ENCODE measurements at regions not wholly inside any gene's neighbourhood (a gene's known extent, or its start where the extent isn't known, plus 50 kb on each side); places are given as distances from the start of the nearest gene placed in this dataset.

DNA sequence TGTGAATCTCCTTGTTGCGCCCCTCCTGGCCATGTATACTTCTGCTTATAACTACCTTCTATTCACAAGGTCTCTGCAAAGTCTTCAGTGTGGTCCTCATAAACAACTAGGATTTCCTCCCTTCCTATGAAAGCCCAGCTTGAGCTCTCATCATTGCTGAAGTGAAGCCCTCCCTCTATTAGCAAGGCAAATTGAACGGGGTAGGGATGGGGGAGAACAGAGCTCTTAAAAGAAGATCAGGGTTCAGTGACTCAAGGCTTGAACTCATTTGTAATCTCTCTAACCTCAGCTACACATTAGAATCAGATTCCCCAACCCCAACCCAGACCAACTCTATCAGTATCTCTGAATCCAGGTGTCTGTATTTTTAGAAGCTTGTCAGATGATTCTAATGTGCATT lies 88.3 kb upstream of the ST8SIA2 start:
- no peak for DNase-seq

DNA sequence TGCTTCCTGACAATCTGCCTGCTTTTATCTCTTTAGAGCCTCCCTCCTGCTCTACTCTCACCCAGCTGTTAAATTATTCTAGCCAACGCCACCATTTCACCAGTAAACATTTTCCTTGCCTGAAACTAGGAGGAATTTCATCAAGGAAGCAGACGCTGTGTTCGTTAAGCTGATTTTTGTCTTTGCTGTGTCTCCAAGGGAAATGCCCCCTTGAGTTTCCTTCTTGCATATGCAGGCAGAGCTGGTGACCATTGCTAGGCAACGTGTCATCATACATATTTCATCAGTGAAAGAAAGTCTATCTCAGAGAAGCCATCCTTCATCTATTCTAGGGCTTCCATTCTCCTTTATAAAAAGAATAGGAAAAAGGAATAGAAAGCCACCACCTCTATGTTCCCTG lies 87.0 kb upstream of the ST8SIA2 start:
- no peak for DNase-seq

DNA sequence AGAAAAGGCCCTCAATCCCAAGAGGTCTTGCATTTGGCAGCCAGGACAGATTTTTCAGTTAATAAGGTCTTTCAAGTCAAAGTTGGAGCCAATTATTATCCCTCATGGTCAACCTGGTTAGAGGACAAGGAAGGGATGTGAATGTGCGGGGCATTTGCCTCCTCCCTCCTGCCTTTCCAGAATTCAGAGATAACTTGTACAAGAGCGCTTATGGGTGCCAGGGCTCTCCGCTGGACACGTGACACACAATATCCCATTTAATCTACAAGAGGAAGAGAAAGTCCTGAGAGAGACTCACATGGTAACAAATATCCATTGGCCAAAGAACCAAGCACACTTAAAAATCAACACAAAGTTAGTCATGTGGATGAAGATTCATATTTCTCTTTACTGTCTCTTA lies 78.5 kb upstream of the ST8SIA2 start:
- DNase-seq, result no peak

DNA sequence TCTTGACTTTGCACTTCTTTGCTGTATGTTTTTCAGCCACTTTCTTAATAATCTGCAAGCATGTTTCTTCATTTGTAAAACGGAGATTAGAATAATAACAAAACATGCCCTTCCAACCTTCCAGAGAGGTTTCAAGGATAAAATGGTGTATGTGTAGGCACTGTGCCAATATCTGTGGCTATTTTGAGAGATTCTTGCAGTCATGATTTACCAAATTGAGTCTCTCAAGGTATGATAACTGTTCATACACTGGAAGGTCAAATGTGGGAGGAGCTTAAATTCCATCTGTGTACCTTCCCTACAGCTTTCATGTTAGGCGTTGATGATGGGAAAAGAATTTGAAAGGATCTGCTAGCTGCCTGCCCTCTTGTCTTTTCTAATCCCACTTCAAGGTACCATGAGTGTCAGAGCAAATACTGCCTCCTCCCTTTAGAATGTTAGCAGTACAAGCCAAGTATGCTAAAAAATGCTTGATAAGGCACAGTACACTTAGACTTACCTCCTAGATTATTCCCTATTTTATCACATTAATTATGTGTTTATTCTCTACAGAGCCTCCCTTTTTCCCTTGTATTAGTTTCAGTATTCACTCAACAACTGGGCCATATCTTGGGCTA lies 78.0 kb upstream of the ST8SIA2 start:
- no peak for DNase-seq

DNA sequence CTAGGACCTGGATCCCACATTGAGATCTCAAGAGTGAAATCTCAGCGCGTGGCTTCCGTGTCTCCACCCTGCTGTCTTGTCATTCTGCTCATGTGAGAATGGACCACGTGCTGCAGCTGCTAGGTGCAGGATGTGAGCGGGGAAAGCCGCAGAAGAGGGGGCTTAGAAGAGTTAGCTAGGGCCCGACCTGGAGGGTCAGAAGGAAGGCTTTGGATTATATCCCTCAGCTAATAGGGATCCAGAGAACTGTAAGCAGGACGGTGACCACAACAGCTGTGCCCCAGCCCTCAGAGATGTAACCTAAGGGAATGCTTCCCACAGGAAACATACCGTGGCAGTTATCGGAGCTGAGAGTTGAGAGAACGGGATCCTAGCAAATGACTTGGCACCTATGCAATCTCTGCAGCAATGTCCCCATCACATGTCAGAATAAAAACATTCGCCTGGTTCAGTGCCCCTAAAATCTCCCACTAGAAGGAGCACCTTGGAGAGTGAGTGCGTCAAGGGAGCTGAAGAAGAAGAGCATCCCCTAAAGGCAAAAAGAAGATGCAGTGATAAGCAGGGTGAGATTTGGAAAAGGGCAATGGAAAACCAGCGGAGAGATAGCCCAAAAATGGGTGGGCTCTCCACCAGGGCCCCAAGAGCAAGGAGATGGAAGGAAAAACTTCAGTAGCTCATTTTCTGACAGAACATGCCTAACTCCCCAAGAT lies 76.9 kb upstream of the ST8SIA2 start:
- no peak for DNase-seq

DNA sequence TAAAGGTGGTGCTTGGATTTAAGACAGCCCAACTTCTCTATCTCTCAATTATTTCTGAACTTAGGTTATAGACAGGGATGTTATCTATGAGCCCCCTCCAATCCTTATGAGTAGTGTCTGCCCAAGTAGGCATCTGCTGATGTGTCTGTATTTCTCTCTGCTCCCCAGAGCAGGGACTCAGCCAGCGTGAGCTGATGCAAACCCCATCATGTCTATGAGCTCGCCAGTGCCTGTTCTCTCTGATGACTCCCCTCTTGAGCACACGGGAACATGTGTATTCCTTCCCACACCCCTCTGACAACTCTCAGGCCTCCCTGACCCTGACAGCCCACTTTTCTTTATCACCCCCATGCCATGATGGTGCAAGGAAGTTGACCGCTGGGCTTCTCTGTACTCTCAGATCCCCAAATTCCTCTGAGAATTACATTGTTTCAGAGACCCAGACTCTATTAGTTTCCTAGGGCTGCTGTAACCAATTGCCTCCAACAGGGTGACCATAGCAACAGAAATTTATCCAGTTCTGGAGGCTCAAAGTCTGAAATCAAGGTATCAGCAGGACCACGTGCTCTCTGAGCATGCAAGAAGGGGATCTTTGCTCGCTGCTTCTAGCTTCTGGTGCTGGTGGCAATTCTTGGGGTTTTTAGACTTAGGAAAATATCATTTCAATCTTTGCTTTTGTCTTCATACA lies 73.5 kb upstream of the ST8SIA2 start:
- no peak for DNase-seq

DNA sequence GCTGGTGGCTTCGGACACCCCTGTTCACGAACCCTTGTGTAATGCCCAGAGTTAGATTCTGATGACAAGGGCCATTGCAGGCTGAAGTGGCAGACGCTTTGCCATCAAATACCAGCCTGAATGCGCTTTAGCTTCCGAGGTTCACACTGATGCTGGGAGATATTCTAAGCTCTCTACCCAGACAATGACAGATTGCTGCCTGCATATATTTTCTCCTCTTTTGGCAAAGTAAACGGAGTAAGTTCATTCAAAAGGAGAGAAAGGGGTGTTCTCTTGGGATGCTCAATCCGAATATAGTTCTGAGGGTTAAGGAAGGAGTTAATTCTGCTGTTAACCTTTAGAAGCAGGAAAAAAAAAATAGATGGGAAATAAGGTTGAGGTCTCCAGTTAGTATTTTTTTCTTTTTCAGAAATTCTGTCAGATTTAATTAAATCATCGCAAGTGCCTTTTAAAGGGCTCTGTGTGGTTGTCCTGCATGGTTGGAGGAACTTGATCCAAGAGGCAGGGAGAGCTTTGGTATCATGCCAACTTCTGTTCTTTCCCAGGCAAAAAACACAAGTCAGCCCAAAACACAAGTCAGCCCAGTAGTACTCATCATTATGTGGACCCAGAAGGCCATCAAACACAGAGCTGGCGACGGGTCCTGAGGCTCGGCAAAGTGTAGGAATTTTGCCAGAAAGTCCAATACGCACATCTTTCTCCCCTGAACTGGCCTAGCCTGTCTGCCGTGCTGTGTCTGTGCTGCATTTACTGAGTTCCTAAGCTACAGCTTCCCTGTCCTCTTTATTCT lies 70.9 kb upstream of the ST8SIA2 start:
- no peak for DNase-seq

DNA sequence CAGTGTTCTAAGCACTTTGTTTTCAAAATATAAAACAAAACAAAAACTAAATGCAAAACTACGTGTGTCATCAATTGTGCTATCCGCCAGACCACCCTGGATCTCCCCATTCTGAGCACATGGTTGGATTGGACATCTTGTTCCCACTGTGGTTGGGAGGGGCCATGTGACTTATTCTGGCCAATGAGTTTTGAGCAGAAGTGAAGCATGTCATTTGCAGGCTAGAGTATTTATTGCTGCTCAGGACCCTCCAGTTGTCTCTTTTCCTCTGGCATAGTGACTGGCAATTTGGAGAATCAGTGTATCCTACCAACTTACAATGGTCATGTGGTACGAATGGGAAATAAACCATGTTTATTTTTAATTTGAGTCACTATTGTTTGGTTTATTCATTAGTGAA lies 70.2 kb upstream of the ST8SIA2 start:
- no peak for DNase-seq

DNA sequence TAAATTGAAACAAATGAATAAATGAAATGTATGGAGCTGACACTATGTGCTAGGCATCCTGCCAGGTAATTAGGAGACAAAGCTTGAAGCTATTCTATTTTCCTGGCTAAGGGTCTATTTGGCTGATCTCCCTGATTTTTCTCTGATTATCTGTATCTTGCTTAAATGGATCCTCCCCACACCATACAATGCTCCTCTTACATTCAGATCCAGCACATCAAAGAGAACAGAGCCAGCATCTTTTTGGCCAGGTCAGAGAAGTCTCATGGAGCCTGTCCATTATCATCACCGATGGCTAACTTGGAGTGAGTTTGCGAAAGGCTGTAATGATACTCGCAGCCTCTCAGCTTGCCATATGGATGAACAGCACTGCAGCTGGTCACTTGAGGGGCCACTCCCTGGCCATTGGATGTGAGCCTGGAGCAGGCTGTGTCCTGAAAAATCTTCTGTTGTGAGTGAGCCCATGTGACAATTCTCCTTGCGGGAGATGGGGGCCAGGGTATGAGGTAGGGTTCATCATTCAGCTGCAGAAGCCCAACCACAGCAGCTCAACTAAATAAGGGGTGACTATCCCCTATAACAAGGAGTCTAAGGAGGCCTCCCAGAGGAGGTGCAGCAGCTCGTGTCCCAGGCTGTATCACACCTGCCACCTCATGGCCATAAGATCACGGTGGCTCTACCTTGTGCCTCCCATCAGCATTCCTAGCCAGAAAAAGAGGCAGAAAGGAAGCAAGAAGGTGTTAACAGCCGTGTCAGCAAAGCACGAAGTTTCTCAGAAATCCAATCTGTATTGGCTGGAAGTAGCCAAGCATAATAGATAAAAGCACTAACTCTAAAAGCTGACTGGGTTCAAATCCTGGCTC lies 69.3 kb upstream of the ST8SIA2 start:
- DNase-seq, result no peak

DNA sequence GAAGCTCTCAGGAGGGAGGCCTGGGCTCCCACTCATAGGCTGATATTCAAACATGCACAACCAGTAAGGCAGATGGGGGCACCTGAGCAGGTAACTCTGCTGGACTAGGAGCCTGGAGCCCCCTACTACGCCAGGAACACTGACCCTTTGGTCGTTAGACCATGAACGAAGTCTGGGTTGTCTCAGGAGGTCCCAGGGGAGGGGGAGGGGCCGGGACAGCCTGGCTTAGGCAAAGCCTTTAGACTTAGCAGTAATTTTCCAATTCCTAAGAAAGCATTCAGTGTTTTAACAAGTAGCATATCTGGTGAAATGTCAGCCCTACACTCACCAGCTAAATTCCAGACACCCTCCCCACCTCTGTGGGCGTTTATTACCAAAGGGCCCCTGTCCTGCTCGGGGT lies 67.4 kb upstream of the ST8SIA2 start:
- DNase-seq, result no peak

DNA sequence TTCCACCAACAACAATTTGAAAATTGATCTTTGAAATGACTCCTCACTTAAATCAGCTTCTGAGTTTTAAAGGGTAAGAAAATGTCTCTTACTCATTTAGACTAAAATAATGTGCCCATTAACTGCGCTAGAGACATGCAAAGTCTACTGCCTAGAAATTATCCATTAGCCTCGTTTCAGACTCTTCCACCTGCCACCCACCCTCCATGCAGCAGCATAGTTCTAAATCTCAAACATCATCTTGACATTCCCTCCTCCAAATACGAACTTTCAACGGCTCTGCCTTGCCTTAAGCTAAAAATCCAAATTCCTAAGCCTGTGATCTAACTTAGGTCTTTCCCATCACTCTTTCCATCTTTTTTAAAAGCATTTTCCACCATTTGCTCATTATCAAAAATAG lies 66.6 kb upstream of the ST8SIA2 start:
- no peak for DNase-seq

DNA sequence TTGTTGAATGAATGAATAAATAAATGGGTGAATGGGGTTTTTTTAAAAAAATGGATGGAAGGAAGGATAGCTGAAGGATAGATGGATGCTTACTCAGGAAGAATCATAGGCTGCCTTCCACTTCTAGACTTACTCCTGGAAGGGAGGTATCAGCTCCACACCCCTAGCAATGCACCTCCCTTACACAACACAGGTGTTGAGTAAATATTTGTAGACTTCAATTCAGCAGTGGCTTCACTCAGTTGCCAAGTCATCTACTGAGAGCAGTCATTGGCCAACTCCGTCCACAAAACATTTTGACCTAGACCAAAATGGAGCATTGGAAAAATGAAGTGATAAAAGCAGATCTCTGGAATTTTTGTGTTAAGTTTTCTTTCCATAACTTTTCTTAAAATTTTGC lies 65.5 kb upstream of the ST8SIA2 start:
- DNase-seq, result no peak

DNA sequence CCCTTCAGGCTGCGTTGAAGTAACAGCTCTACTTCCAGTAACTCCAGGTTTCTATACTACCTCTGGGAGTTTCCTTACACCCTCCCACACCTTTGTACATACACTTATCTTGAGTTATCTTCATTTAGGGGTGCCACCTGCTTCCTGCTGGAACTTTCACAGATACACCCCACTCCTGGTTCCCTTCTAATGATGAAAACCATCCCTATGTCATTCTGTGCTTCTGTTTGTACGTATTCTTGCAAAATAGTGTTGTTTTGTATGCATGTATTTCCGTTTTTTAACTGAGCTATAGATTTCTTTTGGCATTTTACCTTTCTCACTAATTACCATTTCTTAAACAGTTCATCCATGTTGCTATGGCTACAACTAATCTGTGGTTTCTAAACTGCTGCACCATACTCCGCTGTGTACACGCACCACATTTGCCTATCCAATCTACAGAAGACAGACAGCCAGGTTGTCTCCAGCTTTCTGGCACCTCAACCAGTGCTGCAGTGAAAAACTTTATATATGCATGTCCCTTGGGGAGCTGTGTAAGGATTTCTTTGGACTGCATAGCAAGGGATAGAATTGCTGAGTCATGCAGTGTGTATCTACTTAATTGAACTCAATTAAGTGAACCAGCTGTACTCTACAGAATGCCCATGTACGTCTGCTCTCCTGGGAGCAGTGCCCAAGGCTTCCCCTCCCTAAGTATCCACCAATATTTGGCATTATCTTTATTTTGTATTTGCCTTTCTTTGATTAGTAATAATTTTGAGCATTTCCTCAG lies 61.4 kb upstream of the ST8SIA2 start:
- no peak for DNase-seq

DNA sequence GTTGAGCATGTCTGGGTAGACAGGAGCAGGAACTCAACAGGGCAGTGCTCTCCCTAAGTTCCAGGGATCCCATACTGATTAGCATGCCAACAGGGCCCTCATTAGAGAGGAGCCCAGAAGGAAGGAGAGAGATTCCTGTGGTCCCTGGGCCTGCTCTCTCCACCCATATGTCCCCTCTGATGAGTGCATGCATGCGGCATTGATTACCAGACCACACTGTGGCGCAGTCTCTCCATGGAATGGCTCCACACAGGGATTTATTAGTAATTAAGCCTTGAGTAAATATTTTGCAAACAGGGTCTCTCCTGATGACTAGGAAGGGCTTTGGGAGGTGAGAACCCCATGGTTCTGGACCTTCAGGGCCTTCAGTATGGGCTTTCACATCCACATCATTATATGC lies 60.0 kb upstream of the ST8SIA2 start:
- DNase-seq, result no peak

DNA sequence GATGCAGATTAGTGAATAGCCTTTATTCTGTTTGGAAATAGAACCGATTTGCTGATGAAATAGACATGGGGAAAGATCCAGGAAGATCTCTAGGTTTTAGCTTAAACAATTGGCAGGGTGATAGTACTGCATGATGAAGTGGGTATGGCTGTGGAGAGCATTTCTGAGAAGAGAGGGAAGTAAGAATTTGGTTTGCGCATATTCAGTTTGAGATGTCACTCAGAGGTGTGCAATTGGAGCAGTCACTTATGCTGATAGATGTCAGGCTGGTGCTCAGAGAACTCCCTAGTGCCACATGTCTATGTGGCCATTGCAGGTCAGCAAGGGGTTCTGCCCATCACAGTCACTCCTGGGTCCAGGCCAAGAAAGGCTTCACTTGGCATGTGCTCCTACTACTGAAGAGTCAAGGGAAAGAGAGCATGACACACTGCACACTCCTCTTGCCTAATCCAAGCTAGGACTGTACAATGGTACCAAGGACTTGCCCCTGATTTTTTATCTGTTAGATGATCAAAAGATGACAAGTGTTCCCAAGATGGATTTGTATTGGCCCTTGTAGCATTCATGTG lies 57.2 kb upstream of the ST8SIA2 start:
- DNase-seq, result no peak

DNA sequence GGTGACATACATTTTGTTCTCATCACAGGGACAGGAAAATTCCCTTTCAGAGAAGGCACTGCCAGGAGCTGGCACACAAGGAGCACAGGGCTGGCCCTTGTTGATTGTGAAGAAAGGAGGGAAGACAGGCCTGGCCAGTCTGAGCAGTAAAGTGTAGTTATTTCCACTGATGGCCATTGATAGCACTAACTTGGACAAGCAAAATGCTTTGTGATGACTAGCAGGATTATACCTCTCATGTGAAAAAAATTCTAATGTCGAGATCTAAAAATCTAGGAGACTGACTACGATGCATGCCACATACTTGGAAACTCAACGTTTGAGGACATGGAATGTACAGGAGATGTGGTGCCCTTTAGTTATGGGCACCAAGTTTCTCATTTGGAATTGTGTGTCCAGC lies 54.3 kb upstream of the ST8SIA2 start:
- DNase-seq, result no peak
